ENCODE measurements at regions not wholly inside any gene's neighbourhood (a gene's known extent, or its start where the extent isn't known, plus 50 kb on each side); places are given as distances from the start of the nearest gene placed in this dataset.

- TF ChIP-seq EZH2 (IDR thresholded peaks at IDR 0.05) = no peak
- TF ChIP-seq POLR2AphosphoS5 (IDR thresholded peaks at IDR 0.05; ENCODE audit: borderline replicate concordance, low read depth, low read length) = no peak
These were observed 114.7 kb upstream of the NGF start for GRCh38 chr1:115452600-115453329.
